ENCODE measurements at regions not wholly inside any gene's neighbourhood (a gene's known extent, or its start where the extent isn't known, plus 50 kb on each side); places are given as distances from the start of the nearest gene placed in this dataset.

DNA sequence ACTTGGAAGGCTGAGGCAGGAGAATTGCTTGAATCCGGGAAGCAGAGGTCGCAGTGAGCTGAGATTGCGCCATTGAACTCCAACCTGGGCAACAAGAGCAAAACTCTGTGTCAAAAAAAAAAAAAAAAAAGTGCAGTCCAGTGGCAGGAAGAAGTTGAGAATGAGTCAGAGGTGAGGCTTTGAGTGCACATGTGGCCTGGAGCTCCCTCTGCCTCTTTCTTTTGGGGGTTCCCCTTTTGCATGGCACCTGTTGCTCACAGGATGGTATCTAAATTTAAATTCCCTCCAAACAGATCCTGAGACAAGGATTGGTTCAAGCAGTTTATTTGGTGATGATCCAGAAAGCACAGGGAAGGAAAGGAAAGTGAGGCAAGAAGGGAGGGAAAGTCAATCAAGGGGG is 151.4 kb upstream of the STX18 start:
- TF ChIP-seq CTCF (IDR thresholded peaks at IDR 0.05) (no peak), POLR2A (IDR thresholded peaks at IDR 0.05) (no peak)

Measured in esophagus squamous epithelium (tissue), 4 donors.